Adipocyte (in vitro differentiated cells): ENCODE measurements at regions not wholly inside any gene's neighbourhood (a gene's known extent, or its start where the extent isn't known, plus 50 kb on each side); places are given as distances from the start of the nearest gene placed in this dataset.
A peak's percentile ranks its signal among the peaks of the same experiment; 100 is the strongest.

Source experiments
- DNase-seq: peaks from one replicate; pipeline ENCODE4 v3.0.0-alpha.2; 2015; ENCODE audit warnings: low read depth
- H3K27me3 ChIP-seq: replicated peaks from 2 replicates; pipeline ENCODE4 v1.7.0; 2013; ENCODE audit warnings: mild to moderate bottlenecking, low read length, moderate library complexity; ENCODE audit not compliant: control insufficient read depth, insufficient read depth
- H3K36me3 ChIP-seq: 2 replicates; pipeline ENCODE4 v1.7.0; 2013; ENCODE audit warnings: low read length, mild to moderate bottlenecking, moderate library complexity; ENCODE audit not compliant: control insufficient read depth, insufficient read depth, severe bottlenecking
- H3K4me1 ChIP-seq: 2 replicates; pipeline ENCODE4 v1.7.0; 2013; ENCODE audit warnings: mild to moderate bottlenecking, low read length, moderate library complexity; ENCODE audit not compliant: control insufficient read depth, insufficient read depth
- H3K4me3 ChIP-seq: 2 replicates; pipeline ENCODE4 v1.7.0; 2013; ENCODE audit warnings: mild to moderate bottlenecking, low read length, moderate library complexity
- H3K9ac ChIP-seq: 2 replicates; pipeline ENCODE4 v1.7.0; 2013; ENCODE audit warnings: mild to moderate bottlenecking, low read length, moderate library complexity
- H3K9me3 ChIP-seq: 2 replicates; pipeline ENCODE4 v1.7.0; 2013; ENCODE audit warnings: mild to moderate bottlenecking, low read length, moderate library complexity; ENCODE audit not compliant: control insufficient read depth

DNA sequence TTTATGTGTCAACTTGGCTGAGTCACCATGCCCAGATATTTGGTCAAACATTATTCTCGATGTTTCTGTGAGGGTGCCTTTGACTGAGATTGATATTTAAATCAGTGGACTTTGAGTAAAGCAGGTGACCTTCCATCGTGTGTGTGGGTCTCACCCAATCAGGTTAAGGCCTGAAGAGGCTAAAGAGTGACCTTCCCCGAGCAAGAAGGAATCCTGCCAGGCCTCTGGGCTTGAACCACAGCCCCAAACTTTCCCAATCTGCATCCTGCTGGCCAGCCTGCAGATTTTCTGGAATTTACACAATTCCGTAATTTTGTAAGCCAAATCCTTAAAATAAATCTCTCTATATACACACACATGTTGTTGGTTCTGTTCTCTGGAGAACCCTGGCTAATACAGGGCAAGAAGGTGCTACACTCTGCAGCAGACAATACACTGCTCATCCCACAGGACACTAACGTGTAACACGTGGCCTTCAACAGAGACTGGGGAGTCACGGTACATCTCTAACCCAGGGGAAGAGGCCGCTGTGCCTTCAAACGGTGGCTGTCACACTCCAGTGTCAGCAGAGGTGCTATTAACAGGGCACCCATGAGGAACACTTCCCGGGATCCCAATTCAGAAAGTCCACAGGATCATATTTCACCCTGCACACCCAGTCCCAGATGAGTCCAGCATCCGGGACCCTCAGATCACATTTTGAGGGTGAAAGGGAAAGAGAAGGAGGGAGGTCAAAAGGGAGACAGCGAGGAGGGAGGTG, 113.1 kb upstream of the ID2 start:
- Histone ChIP-seq H3K27me3 (no peaks in the 10 kb centered on the region), H3K4me1 (peaks cover 11% of the 10 kb centered on the region), H3K4me3 (no peak overlapping the region), H3K9ac (no peak overlapping the region), H3K9me3 (no peaks in the 10 kb centered on the region), H3K36me3 (no peaks in the 10 kb centered on the region)
- DNase-seq = no peak

DNA sequence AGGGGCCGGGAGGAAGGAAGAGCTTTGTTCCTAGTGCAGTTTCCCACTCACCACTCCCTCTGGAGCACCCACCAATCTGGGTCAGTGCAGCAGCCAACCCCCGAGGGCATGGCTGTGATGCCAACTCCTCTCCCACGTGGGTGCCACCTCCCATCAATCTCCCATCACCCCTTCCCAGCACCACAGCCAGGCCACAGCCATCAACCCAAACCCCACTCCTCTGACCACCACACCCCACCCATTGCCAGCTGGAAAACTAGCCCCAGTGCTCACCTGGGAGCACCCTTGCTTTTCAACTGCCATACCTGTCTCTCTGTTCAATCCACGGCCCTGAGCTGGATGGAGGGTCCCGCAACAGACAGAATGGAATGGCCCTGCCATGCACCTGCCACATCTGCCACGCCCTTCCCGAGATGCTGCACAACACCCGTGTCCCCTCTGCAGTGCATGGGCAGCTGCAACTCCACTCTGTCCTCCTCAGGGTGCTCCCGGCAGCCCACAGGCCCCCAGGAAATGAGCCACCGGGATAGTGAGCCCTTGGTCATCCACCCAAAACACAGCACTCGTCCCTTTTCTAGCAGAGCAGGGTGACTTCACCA, 112.4 kb upstream of the ID2 start:
- no peaks in the 10 kb centered on the region for H3K9me3 ChIP-seq
- DNase-seq = no peak

DNA sequence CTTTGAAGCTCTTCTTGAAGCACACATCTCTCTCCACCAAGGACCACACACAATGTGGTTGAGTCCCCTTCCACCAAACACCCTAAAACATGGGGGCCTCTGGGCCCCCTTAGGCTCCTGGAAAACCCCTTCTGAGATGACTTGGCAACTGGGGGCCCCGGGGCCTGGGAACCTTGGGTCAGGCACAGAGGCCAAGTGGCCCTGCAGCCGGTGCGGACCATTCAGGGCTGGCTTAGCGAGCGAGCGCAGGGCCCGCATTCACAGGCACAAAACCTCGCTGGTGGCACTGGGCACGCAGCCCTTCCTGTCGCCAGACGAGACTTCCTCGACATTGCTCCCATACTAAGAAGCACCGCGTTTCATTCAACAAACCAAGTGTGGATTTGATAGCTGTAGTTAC, 111.2 kb upstream of the ID2 start:
- no peaks in the 10 kb centered on the region for H3K9me3 ChIP-seq
- H3K36me3 ChIP-seq = no peaks in the 10 kb centered on the region
- DNase-seq = no peak
- no peak overlapping the region for H3K4me3 ChIP-seq
- H3K9ac ChIP-seq = no peak overlapping the region
- no peaks in the 10 kb centered on the region for H3K27me3 ChIP-seq
- H3K4me1 ChIP-seq = peaks cover 15% of the 10 kb centered on the region

More for the DNA sequence above, 112.4 kb upstream of the ID2 start:
- H3K4me1 ChIP-seq = peaks cover 11% of the 10 kb centered on the region
- no peak overlapping the region for H3K4me3 ChIP-seq
- H3K27me3 ChIP-seq = no peaks in the 10 kb centered on the region
- no peaks in the 10 kb centered on the region for H3K36me3 ChIP-seq
- H3K9ac ChIP-seq = no peak overlapping the region

DNA sequence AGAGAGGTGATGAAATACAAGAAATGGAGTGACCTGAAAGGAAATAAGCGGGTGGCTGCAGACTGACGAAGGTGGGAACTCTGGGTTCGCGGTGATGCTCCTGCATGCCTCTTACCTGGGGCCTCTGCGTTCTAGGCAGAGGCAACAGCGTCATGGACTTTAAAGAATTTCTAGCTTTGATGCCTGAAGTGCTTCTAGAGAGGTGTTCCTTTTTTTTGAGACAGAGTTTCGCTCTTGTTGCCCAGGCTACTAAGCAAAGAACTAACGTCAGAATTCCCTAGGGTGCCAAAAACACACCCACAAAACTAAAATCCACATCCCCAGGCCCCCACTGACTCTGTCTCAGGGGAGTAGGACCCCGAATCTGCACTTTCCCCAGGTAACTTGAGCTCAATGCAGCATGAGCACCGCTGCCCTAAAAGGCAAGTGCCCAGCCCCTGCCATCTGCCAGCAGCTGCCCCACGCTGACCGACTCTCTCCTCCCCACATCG, 110.5 kb upstream of the ID2 start:
- DNase-seq = no peak
- H3K27me3 ChIP-seq = peaks cover 7% of the 10 kb centered on the region
- H3K4me1 ChIP-seq = peaks cover 15% of the 10 kb centered on the region
- H3K9me3 ChIP-seq = no peaks in the 10 kb centered on the region
- no peak overlapping the region for H3K4me3 ChIP-seq
- no peaks in the 10 kb centered on the region for H3K36me3 ChIP-seq
- no peak overlapping the region for H3K9ac ChIP-seq

DNA sequence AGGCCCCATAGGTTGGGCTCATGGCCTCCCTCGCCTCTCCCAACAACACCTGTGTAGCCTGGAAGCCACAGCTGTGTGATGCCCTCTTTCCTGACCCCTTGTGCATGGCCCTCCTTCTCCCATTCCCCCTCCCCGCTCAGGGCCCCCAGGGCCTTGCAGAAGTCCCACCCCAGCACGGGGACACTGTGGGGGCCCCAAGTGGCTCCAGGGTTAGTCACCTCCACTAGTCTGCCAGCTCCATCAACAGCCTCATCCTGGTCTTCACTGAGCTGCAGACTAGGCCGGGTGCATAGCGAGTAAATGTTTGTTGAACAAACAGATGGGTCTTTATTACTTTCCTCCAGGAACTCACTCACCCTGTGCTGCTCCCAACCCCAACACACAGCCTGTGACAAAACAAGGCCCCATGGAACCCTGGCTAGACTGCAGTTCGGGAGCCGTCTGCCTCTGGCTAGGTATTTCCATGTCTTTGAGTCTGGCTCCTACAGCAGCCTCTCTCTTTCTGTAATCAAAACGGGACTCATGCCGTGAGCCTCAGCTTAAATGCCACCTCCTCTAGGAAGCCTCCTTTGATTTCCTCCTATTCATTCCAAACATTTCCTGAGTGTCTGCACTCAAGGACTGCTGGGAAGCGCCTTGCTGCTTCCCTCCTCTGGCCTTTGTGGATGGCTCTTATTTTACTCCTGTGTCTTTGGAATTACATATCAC, 109.9 kb upstream of the ID2 start:
- Histone ChIP-seq H3K27me3 (peaks cover 8% of the 10 kb centered on the region), H3K4me3 (no peak overlapping the region), H3K36me3 (no peaks in the 10 kb centered on the region), H3K9ac (no peak overlapping the region), H3K9me3 (no peaks in the 10 kb centered on the region), H3K4me1 (peaks cover 15% of the 10 kb centered on the region)
- DNase-seq = no peak

DNA sequence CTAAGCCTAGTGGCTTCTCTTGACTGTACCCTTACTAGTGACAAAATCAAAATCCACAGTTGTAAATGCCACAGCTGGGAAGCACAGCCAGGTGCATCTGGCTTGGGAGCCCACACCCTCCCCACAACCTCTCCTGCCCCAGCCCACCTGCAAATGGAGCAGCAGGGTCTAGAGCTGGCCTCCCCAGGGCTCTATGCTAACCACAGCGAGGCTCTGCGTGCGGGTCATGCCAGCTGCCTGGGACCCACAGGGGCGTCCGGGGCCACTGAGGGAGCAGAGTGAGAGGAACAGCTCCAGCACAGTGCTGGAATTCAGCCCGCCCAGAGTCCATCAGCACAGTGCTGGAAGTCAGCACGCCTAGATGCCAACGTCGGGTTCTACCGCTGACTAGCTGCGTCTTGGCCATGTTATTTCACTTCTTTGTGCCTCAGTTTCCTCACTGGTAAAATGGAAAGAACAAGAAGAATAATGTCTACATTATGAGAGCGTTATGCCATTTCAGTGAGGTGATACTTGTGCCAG, 109.1 kb upstream of the ID2 start:
- Histone ChIP-seq H3K9ac (no peak overlapping the region), H3K9me3 (no peaks in the 10 kb centered on the region), H3K4me3 (no peak overlapping the region), H3K27me3 (peaks cover 8% of the 10 kb centered on the region), H3K36me3 (no peaks in the 10 kb centered on the region), H3K4me1 (peaks cover 15% of the 10 kb centered on the region)
- DNase-seq = no peak

DNA sequence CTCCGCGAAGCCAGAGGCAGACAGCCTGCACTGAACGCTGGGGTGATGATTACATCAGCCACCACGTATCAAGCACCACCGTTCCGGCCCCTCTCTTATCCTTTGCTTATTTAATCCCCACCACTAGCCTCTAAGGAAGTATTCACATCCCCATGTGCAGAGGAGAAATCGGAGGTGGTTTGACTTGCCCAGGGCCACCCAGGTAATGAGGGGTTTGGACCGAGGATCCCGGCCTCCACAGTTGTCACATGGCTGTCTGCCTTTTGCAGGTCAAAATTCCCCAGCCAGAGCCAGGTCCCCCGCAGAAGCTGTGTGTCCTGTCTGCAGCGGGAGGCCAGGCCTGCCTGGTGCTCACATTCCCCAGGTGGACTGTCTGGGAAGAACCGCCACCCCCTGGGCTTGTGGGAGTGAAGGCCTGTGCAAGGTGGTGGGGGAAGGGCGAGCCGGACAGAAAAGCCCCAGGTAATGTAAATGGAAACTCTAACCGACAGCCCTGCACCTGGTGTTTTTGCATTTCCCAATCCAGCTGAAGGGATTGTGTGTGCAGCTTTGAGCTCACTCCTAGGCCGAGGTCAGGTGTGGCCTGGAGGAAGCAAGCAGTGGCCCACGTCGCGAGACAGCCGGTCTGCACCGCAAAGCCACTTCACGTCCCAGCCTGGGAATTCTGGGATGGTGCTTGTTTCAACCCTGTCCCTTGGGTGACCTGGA, 108.5 kb upstream of the ID2 start:
- H3K36me3 ChIP-seq = no peaks in the 10 kb centered on the region
- H3K9me3 ChIP-seq = no peaks in the 10 kb centered on the region
- peaks cover 13% of the 10 kb centered on the region for H3K4me1 ChIP-seq
- no peak overlapping the region for H3K9ac ChIP-seq
- no peak for DNase-seq
- peaks cover 8% of the 10 kb centered on the region for H3K27me3 ChIP-seq
- no peak overlapping the region for H3K4me3 ChIP-seq

DNA sequence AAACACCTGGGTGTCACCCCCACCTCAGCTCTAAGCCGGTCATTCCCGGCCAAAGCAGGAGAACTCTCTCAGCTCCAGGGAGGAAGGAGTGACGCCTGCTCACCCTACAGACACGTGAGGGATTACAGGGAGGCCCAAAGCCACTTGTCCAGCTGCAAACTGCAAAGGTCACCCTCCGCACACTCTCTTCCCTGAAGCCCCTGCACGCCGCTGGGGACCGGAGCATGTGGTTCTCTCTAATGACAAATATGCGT, 108.0 kb upstream of the ID2 start:
- no peak overlapping the region for H3K4me3 ChIP-seq
- H3K36me3 ChIP-seq = no peaks in the 10 kb centered on the region
- no peak for DNase-seq
- peaks cover 8% of the 10 kb centered on the region for H3K27me3 ChIP-seq
- H3K9me3 ChIP-seq = no peaks in the 10 kb centered on the region
- no peak overlapping the region for H3K9ac ChIP-seq
- peaks cover 8% of the 10 kb centered on the region for H3K4me1 ChIP-seq

DNA sequence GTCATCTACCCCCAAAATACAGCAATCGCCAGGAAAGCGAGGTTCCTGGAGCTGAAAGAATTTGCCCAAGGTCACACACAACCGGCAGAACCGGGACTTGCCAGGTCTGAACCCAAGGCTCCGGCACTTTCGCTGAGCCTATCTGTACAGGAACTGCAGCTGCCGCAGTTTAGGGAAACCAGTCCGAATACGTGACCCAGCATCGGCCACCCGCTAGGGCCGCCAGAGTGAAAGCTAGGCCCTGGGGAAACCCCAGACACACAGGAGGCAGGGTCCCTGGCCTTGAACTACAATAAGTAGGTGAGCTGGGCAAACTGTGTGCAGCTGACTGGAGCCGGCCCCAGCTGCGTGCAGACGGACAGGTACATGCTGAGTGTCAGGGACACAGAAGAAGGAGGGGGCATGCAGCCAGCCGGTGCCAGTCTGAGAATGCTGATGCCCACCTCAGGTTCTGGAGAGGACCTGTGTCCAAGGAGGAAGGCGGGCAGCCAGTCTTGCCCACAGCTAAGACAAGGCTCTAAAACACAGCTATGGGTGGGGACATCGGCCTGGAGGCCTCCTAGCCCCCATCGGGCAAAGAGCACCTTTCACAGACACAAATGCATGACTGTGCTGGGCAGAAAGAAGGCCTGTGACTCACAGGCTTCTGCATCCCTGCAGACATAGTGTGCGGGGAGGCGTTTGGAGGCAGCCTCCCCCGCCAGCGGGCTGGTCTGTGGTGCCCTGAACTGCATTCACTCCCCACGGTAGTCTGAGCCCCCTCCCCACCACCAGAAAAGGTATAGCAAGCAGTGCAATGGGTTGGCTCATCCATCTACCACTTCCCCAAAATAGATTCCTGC, 107.4 kb upstream of the ID2 start:
- Histone ChIP-seq H3K36me3 (no peaks in the 10 kb centered on the region), H3K9me3 (no peaks in the 10 kb centered on the region), H3K27me3 (peaks cover 8% of the 10 kb centered on the region), H3K4me1 (peaks cover 4% of the 10 kb centered on the region), H3K4me3 (no peak overlapping the region), H3K9ac (no peak overlapping the region)
- peak; percentile 7 for DNase-seq

DNA sequence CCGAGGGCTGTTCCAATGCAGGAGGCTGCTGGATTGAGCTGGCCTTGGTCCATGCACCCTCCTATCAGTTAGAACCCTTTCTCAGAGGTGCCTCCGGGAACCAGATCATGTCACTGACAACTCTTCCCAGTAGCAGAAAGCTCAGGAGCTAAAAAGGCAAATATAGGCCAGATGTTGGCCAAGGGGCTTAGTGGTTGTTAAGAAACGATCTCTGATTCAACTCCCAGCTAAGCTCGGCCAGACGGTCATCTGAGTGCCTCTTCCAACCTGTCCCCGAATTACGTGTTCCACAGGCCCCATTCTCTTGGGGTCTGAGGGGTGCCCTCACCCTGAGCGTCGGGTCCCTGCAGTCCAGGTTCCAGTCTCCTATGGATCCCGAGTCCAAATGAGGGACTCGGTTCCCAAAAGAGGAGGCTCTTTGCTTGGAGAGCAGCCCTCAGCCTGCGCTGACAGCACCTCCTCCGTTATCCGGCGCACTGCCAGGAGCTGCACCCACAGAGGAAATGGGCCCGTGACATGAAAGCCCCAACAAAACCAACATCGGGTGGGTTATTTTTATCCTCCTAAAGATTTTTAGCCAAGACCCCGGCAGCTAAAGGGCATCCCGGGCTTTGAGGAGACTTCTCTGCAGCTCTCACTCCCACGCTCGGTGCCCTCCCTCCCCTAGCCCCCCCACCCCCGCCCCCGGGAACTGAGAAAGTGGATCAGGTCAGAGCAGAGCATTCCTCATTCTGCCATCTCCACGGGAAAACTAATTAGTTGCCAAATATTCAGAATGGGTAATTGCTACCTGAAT, 106.6 kb upstream of the ID2 start:
- no peak overlapping the region for H3K9ac ChIP-seq
- peaks cover 4% of the 10 kb centered on the region for H3K4me1 ChIP-seq
- no peak overlapping the region for H3K4me3 ChIP-seq
- H3K9me3 ChIP-seq = no peaks in the 10 kb centered on the region
- peak; percentile 19 for DNase-seq
- H3K27me3 ChIP-seq = peaks cover 8% of the 10 kb centered on the region
- H3K36me3 ChIP-seq = no peaks in the 10 kb centered on the region
